ENCODE measurements at regions not wholly inside any gene's neighbourhood (a gene's known extent, or its start where the extent isn't known, plus 50 kb on each side); places are given as distances from the start of the nearest gene placed in this dataset.

GRCh38 chrX:87744391-87744790 lies 226.8 kb downstream of the KLHL4 start:
- Histone ChIP-seq H3K4me3 (no peak overlapping the region), H3K27me3 (peaks cover 0 to 8% of the 10 kb centered on the region in 2 donors), H3K36me3 (peaks cover 3% of the 10 kb centered on the region), H3K27ac (no peak overlapping the region), H3K4me1 (no peaks in the 10 kb centered on the region), H3K9me3 (no peaks in the 10 kb centered on the region)
- intact Hi-C loops (cut with DNase I; ENCODE audit: low total_unique reads): no loop called here
- DNase-seq (ENCODE audit: low spot score in 2 of 2): no peak
- TF ChIP-seq CTCF (IDR thresholded peaks at IDR 0.05) (no peak), POLR2A (IDR thresholded peaks at IDR 0.05) (no peak), POLR2AphosphoS5 (IDR thresholded peaks at IDR 0.05) (no peak)

GRCh38 chrX:87755493-87755892 lies 237.9 kb downstream of the KLHL4 start:
- no peak overlapping the region for H3K4me3 ChIP-seq
- H3K9me3 ChIP-seq: peaks cover 0 to 28% of the 10 kb centered on the region in 2 donors

GRCh38 chrX:87788976-87789375 lies 271.4 kb downstream of the KLHL4 start:
- intact Hi-C loops (cut with DNase I; ENCODE audit: low total_unique reads): no loop called here

More at GRCh38 chrX:87755493-87755892, 237.9 kb downstream of the KLHL4 start:
- H3K4me1 ChIP-seq: no peaks in the 10 kb centered on the region
- TF ChIP-seq POLR2AphosphoS5 (IDR thresholded peaks at IDR 0.05) (no peak), CTCF (IDR thresholded peaks at IDR 0.05) (no peak), POLR2A (IDR thresholded peaks at IDR 0.05) (no peak)
- peaks cover 0 to 11% of the 10 kb centered on the region in 2 donors for H3K27me3 ChIP-seq
- DNase-seq (ENCODE audit: low spot score in 2 of 2): no peak
- no peaks in the 10 kb centered on the region for H3K36me3 ChIP-seq
- no peak overlapping the region for H3K27ac ChIP-seq
- intact Hi-C loops (cut with DNase I; ENCODE audit: low total_unique reads): no loop called here

GRCh38 chrX:87798039-87798438 lies 280.4 kb downstream of the KLHL4 start:
- TF ChIP-seq POLR2A (IDR thresholded peaks at IDR 0.05): no peak
- TF ChIP-seq CTCF (IDR thresholded peaks at IDR 0.05): no peak
- TF ChIP-seq POLR2AphosphoS5 (IDR thresholded peaks at IDR 0.05): no peak
- no peak overlapping the region for H3K4me3 ChIP-seq
- H3K36me3 ChIP-seq: no peaks in the 10 kb centered on the region
- intact Hi-C loops (cut with DNase I; ENCODE audit: low total_unique reads): no loop called here
- no peaks in the 10 kb centered on the region for H3K9me3 ChIP-seq
- DNase-seq (ENCODE audit: low spot score in 2 of 2): no peak
- no peak overlapping the region for H3K27ac ChIP-seq
- no peaks in the 10 kb centered on the region for H3K4me1 ChIP-seq
- H3K27me3 ChIP-seq: peaks cover 0 to 4% of the 10 kb centered on the region in 2 donors

More at GRCh38 chrX:87788976-87789375, 271.4 kb downstream of the KLHL4 start:
- no peak for DNase-seq (ENCODE audit: low spot score in 2 of 2)
- Histone ChIP-seq H3K27me3 (peaks cover 0 to 5% of the 10 kb centered on the region in 2 donors), H3K27ac (no peak overlapping the region), H3K36me3 (no peaks in the 10 kb centered on the region), H3K4me1 (no peaks in the 10 kb centered on the region), H3K9me3 (peaks cover 4 to 41% of the 10 kb centered on the region in 2 donors), H3K4me3 (no peak overlapping the region)
- TF ChIP-seq POLR2AphosphoS5 (IDR thresholded peaks at IDR 0.05) (no peak), CTCF (IDR thresholded peaks at IDR 0.05) (no peak), POLR2A (IDR thresholded peaks at IDR 0.05) (no peak)

- Histone ChIP-seq H3K27me3 (peaks cover 0 to 8% of the 10 kb centered on the region in 2 donors), H3K4me3 (no peak overlapping the region), H3K27ac (no peak overlapping the region), H3K9me3 (no peaks in the 10 kb centered on the region), H3K36me3 (no peaks in the 10 kb centered on the region), H3K4me1 (no peaks in the 10 kb centered on the region)
- TF ChIP-seq CTCF (IDR thresholded peaks at IDR 0.05) (no peak), POLR2AphosphoS5 (IDR thresholded peaks at IDR 0.05) (no peak), POLR2A (IDR thresholded peaks at IDR 0.05) (no peak)
- no peak for DNase-seq (ENCODE audit: low spot score in 2 of 2)
- intact Hi-C loops (cut with DNase I; ENCODE audit: low total_unique reads): no loop called here
These were observed 288.4 kb downstream of the KLHL4 start for GRCh38 chrX:87805829-87806490.

All from breast epithelium (tissue), 4 donors.